Transverse colon (tissue), 4 donors: ENCODE measurements at regions not wholly inside any gene's neighbourhood (a gene's known extent, or its start where the extent isn't known, plus 50 kb on each side); places are given as distances from the start of the nearest gene placed in this dataset.
"Not testable (repeated sequence)": the region's sequence is repeated elsewhere in the genome, so short reads cannot be mapped to it uniquely, and the experiment has no call there.

Experiments
- DNase-seq: peaks from one replicate; pipeline ENCODE4 v3.0.0-alpha.2; 2019
- H3K27ac ChIP-seq, 4 donors: fragments of 200-600 bp; sonication (generic); 2 replicates each; pipeline ENCODE4 v1.5.1; 2016 to 2018; ENCODE audit warnings: inconsistent platforms in 4 of 4
- H3K27me3 ChIP-seq: fragments of 200-600 bp; sonication (generic); 2 replicates; pipeline ENCODE4 v1.5.1; 2017; ENCODE audit warnings: inconsistent platforms
- H3K36me3 ChIP-seq, 4 donors: fragments of 200-600 bp; sonication (generic); 2 replicates each; pipeline ENCODE4 v1.5.1; 2017 to 2019; ENCODE audit warnings: inconsistent platforms in 4 of 4
- H3K4me1 ChIP-seq, 4 donors: fragments of 200-600 bp; sonication (generic); 2 replicates each; pipeline ENCODE4 v1.5.1; 2017 to 2020; ENCODE audit warnings: inconsistent platforms in 4 of 4
- H3K4me3 ChIP-seq, 4 donors: fragments of 200-600 bp; sonication (generic); 1 replicate in 1 of 4; 2 replicates in 3 of 4; pipeline versions ENCODE4 v1.5.1 to v1.6.1; 2017 to 2019; ENCODE audit warnings: inconsistent platforms in 4 of 4
- H3K9me3 ChIP-seq, 2 donors: fragments of 200-600 bp; sonication (generic); 2 replicates each; pipeline ENCODE4 v1.5.1; 2017 to 2019; ENCODE audit warnings: inconsistent platforms in 2 of 2
- EP300 ChIP-seq: sonication (generic); formaldehyde crosslinking; IDR thresholded peaks from one replicate; pipeline ENCODE4 v1.6.1; 2017; ENCODE audit warnings: antibody characterized with exemption, low read depth
- POLR2A ChIP-seq: fragments of 450-650 bp; IDR thresholded peaks from one replicate; pipeline ENCODE4 v1.6.1; 2016; ENCODE audit warnings: antibody characterized with exemption, mild to moderate bottlenecking, moderate library complexity
- POLR2AphosphoS5 ChIP-seq, 3 donors: sonication (generic); formaldehyde crosslinking; IDR thresholded peaks; one replicate each; pipeline ENCODE4 v1.6.1; 2016; ENCODE audit warnings: antibody characterized with exemption in 3 of 3
- WGBS, 2 donors: methylation state at CpG; one replicate each; pipeline ENCODE4 v1.1.5; 2018; ENCODE audit warnings: low coverage in 1 of 2; 5-methylcytosine and 5-hydroxymethylcytosine counted together
- in situ Hi-C, 4 donors: fragments of 200-750 bp; cut with MboI; loops; one replicate each; pipeline versions ENCODE4 v1.15.0 to v1.15.1; 2017; ENCODE audit warnings: low sequenced_read_pairs in 3 of 4, low pct_ligation_motif_present in 1 of 4, low pct_unique_long_range_greater_than_20kb in 1 of 4
- intact Hi-C: fragments of 100-400 bp; cut with DNase I; formaldehyde crosslinking; loops from one replicate; pipeline ENCODE4 v1.15.1; 2023; ENCODE audit warnings: low total_unique reads
- TF ChIP-seq, protein P1 (sequence below), 5 experiments: fragments of 200-600 bp in 3 of 5; fragments of 450-650 bp in 2 of 5; sonication (generic) in 3 of 5; IDR thresholded peaks; 1 replicate in 2 of 5; 2 replicates in 3 of 5; pipeline ENCODE4 v1.5.1; 2016 to 2017; ENCODE audit warnings: antibody characterized with exemption in 5 of 5, inconsistent platforms in 3 of 5, mild to moderate bottlenecking in 2 of 5, moderate library complexity in 1 of 5

DNA sequence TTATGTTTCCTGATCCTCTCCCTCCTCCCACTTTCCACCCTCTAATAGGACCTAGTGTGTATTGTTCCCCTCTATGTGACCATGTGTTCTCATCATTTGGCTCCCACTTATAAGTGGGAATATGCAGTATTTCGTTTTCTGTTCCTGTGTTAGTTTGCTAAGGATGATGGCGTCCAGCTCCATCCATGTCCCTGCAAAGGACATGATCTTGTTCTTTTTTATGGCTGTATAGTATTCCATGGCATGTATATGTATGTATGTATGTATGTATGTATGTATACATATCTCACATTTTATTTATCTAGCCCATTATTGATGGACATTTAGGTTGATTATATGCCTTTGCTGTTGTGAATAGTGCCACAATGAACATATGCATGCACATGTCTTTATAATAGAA lies 188.7 kb downstream of the RFPL4B start:
- Histone ChIP-seq H3K9me3 (no peaks in the 10 kb centered on the region), H3K36me3 (no peaks in the 10 kb centered on the region), H3K4me3 (no peak overlapping the region), H3K27me3 (no peaks in the 10 kb centered on the region), H3K4me1 (no peaks in the 10 kb centered on the region), H3K27ac (no peak overlapping the region)
- in situ Hi-C loops (no loop called here), intact Hi-C loops (no loop called here)
- TF ChIP-seq, protein P1, sequence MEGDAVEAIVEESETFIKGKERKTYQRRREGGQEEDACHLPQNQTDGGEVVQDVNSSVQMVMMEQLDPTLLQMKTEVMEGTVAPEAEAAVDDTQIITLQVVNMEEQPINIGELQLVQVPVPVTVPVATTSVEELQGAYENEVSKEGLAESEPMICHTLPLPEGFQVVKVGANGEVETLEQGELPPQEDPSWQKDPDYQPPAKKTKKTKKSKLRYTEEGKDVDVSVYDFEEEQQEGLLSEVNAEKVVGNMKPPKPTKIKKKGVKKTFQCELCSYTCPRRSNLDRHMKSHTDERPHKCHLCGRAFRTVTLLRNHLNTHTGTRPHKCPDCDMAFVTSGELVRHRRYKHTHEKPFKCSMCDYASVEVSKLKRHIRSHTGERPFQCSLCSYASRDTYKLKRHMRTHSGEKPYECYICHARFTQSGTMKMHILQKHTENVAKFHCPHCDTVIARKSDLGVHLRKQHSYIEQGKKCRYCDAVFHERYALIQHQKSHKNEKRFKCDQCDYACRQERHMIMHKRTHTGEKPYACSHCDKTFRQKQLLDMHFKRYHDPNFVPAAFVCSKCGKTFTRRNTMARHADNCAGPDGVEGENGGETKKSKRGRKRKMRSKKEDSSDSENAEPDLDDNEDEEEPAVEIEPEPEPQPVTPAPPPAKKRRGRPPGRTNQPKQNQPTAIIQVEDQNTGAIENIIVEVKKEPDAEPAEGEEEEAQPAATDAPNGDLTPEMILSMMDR (IDR thresholded peaks at IDR 0.05), result no peak
- TF ChIP-seq POLR2AphosphoS5 (IDR thresholded peaks at IDR 0.05) (no peak), POLR2A (no peak), EP300 (no peak)
- 69 to 74% methylated on average over 2 of the region's 2 CpGs for WGBS, 2 donors
- DNase-seq, result no peak

DNA sequence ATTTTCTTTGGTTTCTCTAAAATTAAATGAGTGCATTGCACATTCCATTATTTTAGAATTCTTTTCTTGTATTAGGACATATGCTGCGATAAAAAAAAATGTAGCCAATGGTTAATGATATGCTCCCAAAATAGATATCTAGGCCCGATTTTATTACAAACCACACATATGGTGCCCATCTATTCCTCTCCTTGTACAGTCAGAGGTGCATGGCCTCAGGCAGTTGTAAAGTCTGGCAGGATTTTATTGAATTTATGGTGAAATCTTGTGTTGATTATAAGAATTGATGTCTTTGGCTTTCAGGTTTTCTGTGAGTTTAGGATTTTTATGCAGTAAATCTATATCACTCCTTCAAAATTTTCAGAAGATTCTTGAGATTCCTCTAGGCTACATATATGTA lies 192.2 kb downstream of the RFPL4B start:
- Histone ChIP-seq H3K27ac (no peak overlapping the region), H3K9me3 (no peaks in the 10 kb centered on the region), H3K4me3 (no peak overlapping the region), H3K36me3 (no peaks in the 10 kb centered on the region), H3K4me1 (no peaks in the 10 kb centered on the region), H3K27me3 (no peaks in the 10 kb centered on the region)
- 70 to 89% methylated on average over 2 of the region's 2 CpGs for WGBS, 2 donors
- no peak for DNase-seq
- TF ChIP-seq EP300, result no peak
- TF ChIP-seq, protein P1 (IDR thresholded peaks at IDR 0.05), result no peak
- intact Hi-C loops (no loop called here), in situ Hi-C loops (no loop called here)

DNA sequence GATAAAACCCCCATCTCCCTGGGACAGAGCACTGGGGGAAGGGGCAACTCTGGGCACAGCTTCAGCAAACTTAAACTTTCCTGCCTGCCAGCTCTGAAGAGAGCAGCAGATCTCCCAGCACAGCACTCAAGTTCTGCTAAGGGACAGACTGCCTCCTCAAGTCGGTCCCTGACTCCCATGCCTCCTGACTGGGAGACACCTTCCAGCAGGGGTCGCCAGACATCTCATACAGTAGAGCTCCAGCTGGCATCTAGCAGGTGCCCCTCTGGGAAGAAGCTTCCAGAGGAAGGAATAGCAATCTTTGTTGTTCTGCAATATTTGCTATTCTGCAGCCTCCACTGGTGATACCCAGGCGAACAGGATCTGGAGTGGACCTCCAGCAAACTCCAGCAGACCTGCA lies 194.7 kb downstream of the RFPL4B start:
- DNase-seq, result not testable (repeated sequence)

DNA sequence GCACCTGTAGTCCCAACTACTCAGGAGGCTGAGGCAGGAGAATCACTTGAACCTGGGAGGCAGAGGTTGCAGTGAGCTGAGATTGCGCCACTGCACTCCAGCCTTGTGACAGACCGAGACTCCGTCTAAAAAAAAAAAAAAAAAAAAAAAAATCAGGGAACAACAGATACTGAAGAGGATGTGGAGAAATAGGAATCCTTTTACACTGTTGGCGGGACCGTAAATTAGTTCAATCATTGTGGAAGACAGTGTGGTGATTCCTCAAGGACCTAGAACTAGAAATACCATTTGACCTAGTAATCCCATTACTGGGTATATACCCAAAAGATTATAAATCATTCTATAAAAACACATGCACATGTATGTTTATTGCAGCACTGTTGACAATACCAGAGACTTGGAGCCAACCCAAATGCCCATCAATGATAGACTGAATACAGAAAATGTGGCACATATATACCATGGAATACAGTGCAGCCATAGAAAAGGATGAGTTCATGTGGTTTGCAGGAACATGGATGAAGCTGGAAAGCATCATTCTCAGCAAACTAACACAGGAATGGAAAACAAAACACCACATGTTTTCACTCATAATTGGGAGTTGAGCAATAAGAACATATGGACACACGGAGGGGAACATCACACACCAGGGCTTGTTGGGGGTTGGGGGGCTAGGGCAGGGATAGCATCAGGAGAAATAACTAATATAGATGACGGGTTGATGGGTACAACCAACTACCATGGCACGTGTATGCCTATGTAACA lies 200.4 kb downstream of the RFPL4B start:
- H3K4me3 ChIP-seq, H3K27ac ChIP-seq, intact Hi-C loops, H3K9me3 ChIP-seq, in situ Hi-C loops, H3K36me3 ChIP-seq, H3K4me1 ChIP-seq, H3K27me3 ChIP-seq, DNase-seq: not testable (repeated sequence)
- 86 to 91% methylated on average over 5 to 8 of the region's 8 CpGs for WGBS, 2 donors

More for the DNA sequence above, 194.7 kb downstream of the RFPL4B start:
- 90% methylated on average over 3 of the region's 3 CpGs; no CpG with 5 or more reads in 1 of the 2 donors for WGBS, 2 donors
- H3K36me3 ChIP-seq, intact Hi-C loops, in situ Hi-C loops, H3K27me3 ChIP-seq, H3K4me3 ChIP-seq, H3K9me3 ChIP-seq, H3K27ac ChIP-seq, H3K4me1 ChIP-seq: not testable (repeated sequence)

DNA sequence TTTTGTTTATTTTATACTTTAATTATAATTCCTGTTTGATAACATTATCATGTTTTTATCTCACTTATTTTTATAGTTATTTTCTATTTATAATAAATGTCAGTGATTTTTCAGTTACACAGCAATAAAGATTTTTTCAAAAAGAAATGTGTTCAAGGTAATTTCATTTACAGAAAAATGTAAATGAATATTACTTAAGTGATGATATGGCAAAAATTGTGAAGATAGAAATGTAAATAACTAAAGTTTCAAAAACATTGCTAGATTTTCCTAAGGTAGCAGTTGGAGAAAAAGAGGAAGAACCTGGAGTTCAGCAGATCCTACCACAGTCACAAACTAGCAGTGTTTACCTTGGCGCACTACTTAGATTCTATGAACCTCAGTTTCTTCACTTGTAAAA lies 202.6 kb downstream of the RFPL4B start:
- TF ChIP-seq POLR2A, result no peak
- TF ChIP-seq, protein P1 (IDR thresholded peaks at IDR 0.05), result no peak
- no peak for TF ChIP-seq POLR2AphosphoS5 (IDR thresholded peaks at IDR 0.05)
- TF ChIP-seq EP300, result no peak
- Histone ChIP-seq H3K9me3 (no peaks in the 10 kb centered on the region), H3K4me3 (no peak overlapping the region), H3K27ac (no peak overlapping the region), H3K27me3 (no peaks in the 10 kb centered on the region), H3K36me3 (no peaks in the 10 kb centered on the region), H3K4me1 (no peaks in the 10 kb centered on the region)
- DNase-seq, result no peak
- 96 to 100% methylated on average over 1 of the region's 1 CpG for WGBS, 2 donors
- intact Hi-C loops (loop anchor here (2.0 kb wide), 1 partner anchor 195 kb away; no protein-coding TSS in a partner anchor), in situ Hi-C loops (no loop called here)
